MM.1S (cell line): ENCODE measurements at regions not wholly inside any gene's neighbourhood (a gene's known extent, or its start where the extent isn't known, plus 50 kb on each side); places are given as distances from the start of the nearest gene placed in this dataset.

Source experiments
- DNase-seq: peaks from one replicate; pipeline ENCODE4 v3.0.0-alpha.2; 2015
- H2AFZ ChIP-seq: fragments of 300-600 bp; sonication (generic); 2 replicates; pipeline ENCODE4 v1.6.0; 2016; ENCODE audit warnings: antibody characterized with exemption, low read length
- H3F3A ChIP-seq: fragments of 300-600 bp; sonication (generic); 2 replicates; pipeline ENCODE4 v1.6.1; 2016; ENCODE audit warnings: mild to moderate bottlenecking, antibody characterized with exemption, low read length, moderate library complexity, mixed read lengths; ENCODE audit not compliant: insufficient read depth
- H3K27ac ChIP-seq: fragments of 300-600 bp; sonication (generic); 2 replicates; pipeline ENCODE4 v1.5.1; 2016; ENCODE audit warnings: mild to moderate bottlenecking, low read length
- H3K27me3 ChIP-seq: fragments of 300-600 bp; sonication (generic); replicated peaks from 2 replicates; pipeline ENCODE4 v1.6.0; 2016; ENCODE audit warnings: low read length; ENCODE audit not compliant: insufficient read depth
- H3K36me3 ChIP-seq: fragments of 300-600 bp; sonication (generic); replicated peaks from 2 replicates; pipeline ENCODE4 v1.6.1; 2016; ENCODE audit warnings: mild to moderate bottlenecking, low read length, mixed read lengths; ENCODE audit not compliant: insufficient read depth
- H3K4me1 ChIP-seq: fragments of 300-600 bp; sonication (generic); 2 replicates; pipeline ENCODE4 v1.6.1; 2016; ENCODE audit warnings: low read length, mixed read lengths
- H3K4me2 ChIP-seq: fragments of 300-600 bp; sonication (generic); 2 replicates; pipeline ENCODE4 v1.6.0; 2016; ENCODE audit warnings: low read depth, low read length
- H3K4me3 ChIP-seq: fragments of 300-600 bp; sonication (generic); 2 replicates; pipeline ENCODE4 v1.5.1; 2016; ENCODE audit warnings: low read length, mixed read lengths
- H3K79me2 ChIP-seq: fragments of 300-600 bp; sonication (generic); 2 replicates; pipeline ENCODE4 v1.6.1; 2016; ENCODE audit warnings: mixed run types, low read length, mixed read lengths
- H3K9ac ChIP-seq: fragments of 300-600 bp; sonication (generic); 2 replicates; pipeline ENCODE4 v1.6.1; 2016; ENCODE audit warnings: low read length, mixed read lengths
- H3K9me2 ChIP-seq: fragments of 300-600 bp; sonication (generic); replicated peaks from 2 replicates; pipeline ENCODE4 v1.6.1; 2016; ENCODE audit warnings: mild to moderate bottlenecking, low read length, mixed read lengths; ENCODE audit not compliant: insufficient read depth
- H3K9me3 ChIP-seq: fragments of 300-600 bp; sonication (generic); replicated peaks from 2 replicates; pipeline ENCODE4 v1.6.1; 2016; ENCODE audit warnings: mild to moderate bottlenecking, low read length, mixed read lengths; ENCODE audit not compliant: insufficient read depth
- H4K20me1 ChIP-seq: fragments of 300-600 bp; sonication (generic); 2 replicates; pipeline ENCODE4 v1.6.1; 2016; ENCODE audit warnings: mild to moderate bottlenecking, low read length, moderate library complexity, mixed read lengths; ENCODE audit not compliant: insufficient read depth
- EZH2 ChIP-seq: fragments of 300-600 bp; sonication (generic); optimal IDR thresholded peaks from 2 replicates; pipeline ENCODE3; 2017; ENCODE audit warnings: low read depth, mild to moderate bottlenecking, antibody characterized with exemption, low read length, mixed read lengths
- EZH2phosphoT487 ChIP-seq: fragments of 300-600 bp; sonication (generic); IDR thresholded peaks from 2 replicates; pipeline ENCODE4 v1.6.1; 2018; ENCODE audit warnings: antibody characterized with exemption, low read length
- TF ChIP-seq, protein P1 (sequence below): fragments of 300-600 bp; sonication (generic); IDR thresholded peaks from 2 replicates; pipeline ENCODE4 v1.5.1; 2016; ENCODE audit warnings: antibody characterized with exemption, low read length, mixed read lengths

GRCh38 chr12:131218026-131218922 is 264.6 kb downstream of the ADGRD1 start:
- no peaks in the 10 kb centered on the region for H3F3A ChIP-seq
- no peak for DNase-seq
- no peak overlapping the region for H2AFZ ChIP-seq
- no peaks in the 10 kb centered on the region for H3K4me1 ChIP-seq
- no peaks in the 10 kb centered on the region for H3K79me2 ChIP-seq
- no peaks in the 10 kb centered on the region for H4K20me1 ChIP-seq
- TF ChIP-seq, protein P1, sequence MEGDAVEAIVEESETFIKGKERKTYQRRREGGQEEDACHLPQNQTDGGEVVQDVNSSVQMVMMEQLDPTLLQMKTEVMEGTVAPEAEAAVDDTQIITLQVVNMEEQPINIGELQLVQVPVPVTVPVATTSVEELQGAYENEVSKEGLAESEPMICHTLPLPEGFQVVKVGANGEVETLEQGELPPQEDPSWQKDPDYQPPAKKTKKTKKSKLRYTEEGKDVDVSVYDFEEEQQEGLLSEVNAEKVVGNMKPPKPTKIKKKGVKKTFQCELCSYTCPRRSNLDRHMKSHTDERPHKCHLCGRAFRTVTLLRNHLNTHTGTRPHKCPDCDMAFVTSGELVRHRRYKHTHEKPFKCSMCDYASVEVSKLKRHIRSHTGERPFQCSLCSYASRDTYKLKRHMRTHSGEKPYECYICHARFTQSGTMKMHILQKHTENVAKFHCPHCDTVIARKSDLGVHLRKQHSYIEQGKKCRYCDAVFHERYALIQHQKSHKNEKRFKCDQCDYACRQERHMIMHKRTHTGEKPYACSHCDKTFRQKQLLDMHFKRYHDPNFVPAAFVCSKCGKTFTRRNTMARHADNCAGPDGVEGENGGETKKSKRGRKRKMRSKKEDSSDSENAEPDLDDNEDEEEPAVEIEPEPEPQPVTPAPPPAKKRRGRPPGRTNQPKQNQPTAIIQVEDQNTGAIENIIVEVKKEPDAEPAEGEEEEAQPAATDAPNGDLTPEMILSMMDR = no peak
- TF ChIP-seq EZH2phosphoT487 (no peak), EZH2 (no peak)
- H3K27ac ChIP-seq = no peak overlapping the region
- H3K36me3 ChIP-seq = no peaks in the 10 kb centered on the region
- H3K27me3 ChIP-seq = peaks cover 19% of the 10 kb centered on the region; the same call in 1 of the 2 replicates
- H3K4me3 ChIP-seq = no peak overlapping the region
- H3K9ac ChIP-seq = no peak overlapping the region
- H3K9me3 ChIP-seq = no peaks in the 10 kb centered on the region
- H3K4me2 ChIP-seq = no peak overlapping the region
- H3K9me2 ChIP-seq = no peaks in the 10 kb centered on the region

DNA sequence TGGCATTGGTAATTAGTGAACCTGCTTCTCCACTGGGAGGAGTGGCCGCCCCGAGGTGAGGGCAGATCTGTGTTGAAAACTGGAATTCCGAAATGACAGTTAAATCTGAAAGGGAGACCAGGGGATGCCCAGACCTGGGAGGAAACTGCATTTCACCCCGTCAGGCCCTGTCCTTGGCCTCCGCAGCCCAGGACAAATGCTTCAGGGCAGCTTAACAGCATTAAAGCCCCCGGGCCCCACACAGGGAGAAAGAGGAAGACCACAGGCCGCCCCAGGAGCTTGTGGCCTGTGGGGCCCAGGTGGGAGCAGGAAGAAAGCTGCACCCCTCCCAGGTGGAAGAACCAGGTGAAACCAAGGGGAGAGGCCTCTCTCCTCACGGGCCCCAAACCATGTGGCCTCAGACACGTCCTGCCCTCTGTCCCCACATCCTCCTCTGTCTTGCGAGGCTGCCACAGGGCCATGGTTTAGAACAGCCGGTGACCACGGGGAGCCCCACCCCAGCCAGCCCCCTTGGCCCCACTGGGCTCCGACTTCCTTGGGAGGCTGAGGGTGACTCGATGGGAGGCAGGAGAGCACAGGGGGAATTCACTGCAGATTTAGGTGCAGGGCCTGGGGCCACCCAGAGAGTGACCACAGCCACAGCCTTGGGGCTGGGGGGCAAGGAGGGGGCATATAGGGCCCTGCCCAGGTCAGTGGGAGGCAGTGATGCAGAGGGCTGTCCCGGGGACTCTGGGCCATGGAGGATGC is 265.4 kb downstream of the ADGRD1 start:
- H3K9me3 ChIP-seq = no peaks in the 10 kb centered on the region
- no peak overlapping the region for H3K9ac ChIP-seq
- H3K79me2 ChIP-seq = no peaks in the 10 kb centered on the region
- H3F3A ChIP-seq = no peaks in the 10 kb centered on the region
- H3K36me3 ChIP-seq = no peaks in the 10 kb centered on the region
- no peak for DNase-seq
- H3K4me2 ChIP-seq = no peak overlapping the region
- no peaks in the 10 kb centered on the region for H3K9me2 ChIP-seq
- H3K4me3 ChIP-seq = no peak overlapping the region
- no peak overlapping the region for H2AFZ ChIP-seq
- H3K27ac ChIP-seq = no peak overlapping the region
- peaks cover 19% of the 10 kb centered on the region; the same call in 1 of the 2 replicates for H3K27me3 ChIP-seq
- TF ChIP-seq, protein P1 = no peak
- TF ChIP-seq EZH2 (no peak), EZH2phosphoT487 (no peak)
- H3K4me1 ChIP-seq = no peaks in the 10 kb centered on the region
- H4K20me1 ChIP-seq = no peaks in the 10 kb centered on the region

- no peak overlapping the region for H2AFZ ChIP-seq
- no peak for TF ChIP-seq EZH2phosphoT487
- TF ChIP-seq, protein P1 = no peak
- no peak for TF ChIP-seq EZH2
- H3K27me3 ChIP-seq = peaks cover 19% of the 10 kb centered on the region; the same call in 1 of the 2 replicates
- H3F3A ChIP-seq = no peaks in the 10 kb centered on the region
- no peak overlapping the region for H3K9ac ChIP-seq
- no peaks in the 10 kb centered on the region for H3K9me3 ChIP-seq
- no peaks in the 10 kb centered on the region for H4K20me1 ChIP-seq
- H3K27ac ChIP-seq = no peak overlapping the region
- H3K79me2 ChIP-seq = no peaks in the 10 kb centered on the region
- no peaks in the 10 kb centered on the region for H3K4me1 ChIP-seq
- no peaks in the 10 kb centered on the region for H3K9me2 ChIP-seq
- no peaks in the 10 kb centered on the region for H3K36me3 ChIP-seq
- DNase-seq = no peak
- H3K4me2 ChIP-seq = no peak overlapping the region
- H3K4me3 ChIP-seq = no peak overlapping the region
Measured at GRCh38 chr12:131219670-131220330, 266.1 kb downstream of the ADGRD1 start.
